ENCODE measurements at regions not wholly inside any gene's neighbourhood (a gene's known extent, or its start where the extent isn't known, plus 50 kb on each side); places are given as distances from the start of the nearest gene placed in this dataset.

DNA sequence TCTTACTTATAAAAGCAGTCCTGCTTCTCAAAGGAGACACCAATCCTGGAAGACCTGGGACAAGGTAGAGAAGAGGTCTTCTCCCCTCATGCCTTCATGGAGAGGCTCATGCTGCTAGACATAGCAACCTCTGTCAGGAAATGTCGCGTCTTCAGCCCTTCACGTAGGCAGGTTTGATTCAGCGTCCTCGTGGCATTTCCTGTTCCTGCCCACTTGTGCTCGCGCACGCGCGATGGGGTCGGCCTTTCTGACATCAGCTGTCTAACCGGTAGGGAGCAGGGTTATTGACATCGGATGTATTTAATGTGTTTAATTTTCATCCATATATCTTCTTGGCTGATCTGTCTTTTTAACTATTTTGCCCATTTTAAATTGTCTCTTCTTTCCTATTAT is 292.4 kb downstream of the THBS2 start:
- no peak for ATAC-seq
- no peak overlapping the region for H3K4me3 Mint-ChIP-seq
- intact Hi-C loops (cut with DNase I, micrococcal nuclease): no loop called here
- CTCF ChIA-PET: no interaction called here
- no peaks in the 10 kb centered on the region for H3K36me3 Mint-ChIP-seq (ENCODE audit: low read depth)
- no peak overlapping the region for H3K27ac Mint-ChIP-seq
- DNase-seq: no peak
- H3K27me3 Mint-ChIP-seq: peaks cover 5% of the 10 kb centered on the region
- POLR2A ChIA-PET: no interaction called here
- H3K4me1 Mint-ChIP-seq: peaks cover 4% of the 10 kb centered on the region
- no peaks in the 10 kb centered on the region for H3K9me3 Mint-ChIP-seq (ENCODE audit: low read depth)

DNA sequence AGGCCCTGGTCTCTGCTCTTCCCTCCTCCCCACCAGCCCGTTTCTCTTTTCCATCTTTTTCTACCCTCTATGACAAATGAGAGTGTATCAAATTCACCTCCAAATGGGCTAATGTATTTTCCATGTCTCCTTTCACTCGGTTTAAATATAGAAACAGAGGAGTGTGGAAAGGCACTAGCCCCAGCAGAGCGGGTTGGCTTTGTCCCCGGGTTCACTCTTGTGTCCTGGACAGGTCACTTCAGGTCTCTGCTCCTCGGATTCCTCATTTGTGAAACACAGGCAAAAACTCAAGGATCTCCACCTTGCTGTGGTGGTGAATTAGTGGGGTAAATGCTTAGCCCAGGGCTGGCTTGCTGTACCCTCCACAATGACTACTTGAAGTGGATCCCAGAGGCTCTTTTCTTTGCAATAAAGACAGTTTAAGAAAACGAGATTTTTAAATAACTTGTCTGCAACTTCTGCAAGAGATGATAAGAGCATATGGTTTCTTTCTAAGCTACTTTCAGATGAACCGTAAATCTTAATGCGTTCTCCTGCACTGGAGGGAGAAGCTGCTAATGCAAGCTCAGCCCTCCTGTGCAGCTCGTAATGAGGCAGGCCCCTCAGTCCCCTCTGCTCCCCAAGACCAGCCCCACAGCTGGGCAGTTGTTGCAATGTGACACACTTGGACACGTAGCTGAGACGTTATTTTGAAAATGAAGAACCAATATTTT is 292.9 kb downstream of the THBS2 start:
- Mint-ChIP-seq H3K27ac (no peak overlapping the region), H3K4me1 (peaks cover 4% of the 10 kb centered on the region), H3K36me3 (ENCODE audit: low read depth) (no peaks in the 10 kb centered on the region), H3K27me3 (peaks cover 5% of the 10 kb centered on the region), H3K4me3 (no peak overlapping the region), H3K9me3 (ENCODE audit: low read depth) (no peaks in the 10 kb centered on the region)
- no peak for DNase-seq
- intact Hi-C loops (cut with DNase I, micrococcal nuclease): no loop called here
- ChIA-PET CTCF (interaction anchor here (0.6 to 1.0 kb wide), 3 partner anchors 38 to 1127 kb away, joined by 3 to 4 read pairs (median 3); no protein-coding TSS in a partner anchor), POLR2A (no interaction called here)
- ATAC-seq: no peak

DNA sequence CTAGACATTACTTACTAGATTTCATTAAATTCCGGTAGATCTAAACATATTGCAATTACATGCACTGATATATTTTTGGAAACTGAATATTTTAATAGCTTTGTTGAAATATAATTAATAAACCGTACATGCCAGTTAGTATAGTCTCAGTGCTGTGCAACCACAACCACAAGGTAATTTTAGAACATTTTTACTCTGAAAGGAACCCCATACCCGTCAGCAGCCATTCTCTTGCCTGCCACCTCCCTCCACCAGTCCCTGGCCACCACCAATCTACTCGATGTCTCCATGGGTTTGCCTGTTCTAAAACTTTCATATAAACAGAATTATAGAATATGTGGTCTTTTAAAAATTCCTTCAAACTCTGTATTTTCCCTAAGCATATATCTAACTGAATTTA is 293.9 kb downstream of the THBS2 start:
- H3K4me3 Mint-ChIP-seq: no peak overlapping the region
- POLR2A ChIA-PET: no interaction called here
- ATAC-seq (no peak), DNase-seq (no peak)
- H3K9me3 Mint-ChIP-seq (ENCODE audit: low read depth): no peaks in the 10 kb centered on the region
- H3K27ac Mint-ChIP-seq: no peak overlapping the region
- H3K4me1 Mint-ChIP-seq: peaks cover 4% of the 10 kb centered on the region
- intact Hi-C loops (cut with DNase I, micrococcal nuclease): loop anchor here (5.0 kb wide), 1 partner anchor 1558 kb away; no protein-coding TSS in a partner anchor
- H3K27me3 Mint-ChIP-seq: peaks cover 8% of the 10 kb centered on the region
- no peaks in the 10 kb centered on the region for H3K36me3 Mint-ChIP-seq (ENCODE audit: low read depth)
- CTCF ChIA-PET: interaction anchor here (0.6 to 1.0 kb wide), 2 partner anchors 37 to 843 kb away, joined by 3 to 4 read pairs; no protein-coding TSS in a partner anchor

DNA sequence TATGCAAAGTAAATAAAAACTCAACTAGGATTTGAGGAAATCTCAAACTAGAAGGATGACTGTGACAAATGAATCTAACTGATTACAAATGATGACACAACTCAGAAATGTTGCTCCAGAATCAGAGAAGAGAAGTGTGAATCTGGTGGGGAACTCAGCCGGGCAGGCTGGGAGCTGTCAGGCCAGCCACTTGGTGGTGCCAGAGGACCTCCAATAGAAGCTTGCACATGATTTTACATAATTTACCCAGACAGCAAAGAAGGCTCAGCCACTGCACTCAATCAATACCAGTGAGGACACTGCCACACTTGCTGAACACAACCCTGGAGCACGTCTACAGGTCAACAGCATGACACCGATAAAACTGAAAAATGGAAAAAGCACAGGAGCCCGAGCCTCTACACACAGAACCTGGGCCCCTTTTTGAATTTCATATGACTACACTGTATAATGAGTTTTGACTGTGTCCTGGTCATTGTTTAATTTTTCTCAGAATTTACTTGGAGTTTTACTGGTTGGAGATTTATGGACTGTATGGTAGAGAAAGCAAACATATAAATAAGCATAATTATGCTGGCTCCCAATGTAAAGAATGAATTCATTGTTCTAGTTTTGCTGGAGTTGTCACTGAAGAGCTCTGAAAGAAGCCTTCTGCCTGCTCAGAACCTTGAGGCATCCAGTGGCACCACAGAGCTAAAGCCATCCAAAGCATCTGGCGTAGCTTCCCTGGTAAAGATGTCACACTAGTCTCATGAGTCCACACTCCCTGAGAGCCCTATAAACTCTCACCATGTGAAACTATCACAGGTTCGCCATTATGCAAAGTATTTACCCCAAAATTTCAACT is 296.5 kb downstream of the THBS2 start:
- intact Hi-C loops (cut with DNase I, micrococcal nuclease): loop anchor here (5.0 kb wide), 1 partner anchor 1560 kb away; no protein-coding TSS in a partner anchor
- H3K27me3 Mint-ChIP-seq: peaks cover 14% of the 10 kb centered on the region
- ChIA-PET CTCF (interaction anchor here (0.7 to 1.9 kb wide), 6 partner anchors 9 to 1574 kb away, joined by 3 to 6 read pairs (median 4); no protein-coding TSS in a partner anchor), POLR2A (no interaction called here)
- peaks cover 4% of the 10 kb centered on the region for H3K4me1 Mint-ChIP-seq
- no peaks in the 10 kb centered on the region for H3K9me3 Mint-ChIP-seq (ENCODE audit: low read depth)
- no peak overlapping the region for H3K27ac Mint-ChIP-seq
- peak; percentile 72 for DNase-seq
- no peaks in the 10 kb centered on the region for H3K36me3 Mint-ChIP-seq (ENCODE audit: low read depth)
- ATAC-seq: peak; percentile 78
- no peak overlapping the region for H3K4me3 Mint-ChIP-seq

DNA sequence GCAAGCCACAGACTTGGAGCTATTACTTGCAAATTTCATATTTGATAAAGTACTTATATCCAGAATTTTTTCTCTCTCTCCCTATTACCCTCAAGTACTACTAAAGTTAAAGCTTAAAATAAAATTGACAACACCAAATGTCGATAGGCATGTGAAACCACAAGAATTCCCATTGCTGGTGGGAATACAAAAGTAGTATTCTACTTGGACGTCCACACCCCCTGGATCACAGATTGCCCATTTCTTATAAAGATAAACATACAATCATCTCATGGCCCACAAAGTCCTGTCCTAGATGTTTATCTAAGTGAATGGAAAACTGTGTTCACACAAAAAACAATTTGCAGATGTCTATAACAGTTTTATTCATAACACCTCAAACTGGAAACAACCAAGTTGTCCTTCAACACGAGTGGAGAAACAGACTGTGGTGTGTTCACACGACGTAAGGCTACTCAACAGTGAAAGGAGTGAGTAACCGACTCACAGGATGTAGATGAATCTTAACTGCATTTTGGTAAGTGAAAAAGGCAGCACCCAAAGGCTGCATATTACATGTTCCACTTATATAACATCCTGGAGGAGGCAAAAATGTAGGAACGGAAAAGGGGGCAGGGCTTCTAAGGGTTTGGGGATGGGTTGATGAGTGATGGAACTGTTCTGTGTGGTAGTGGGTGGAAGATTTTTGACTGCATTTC is 297.4 kb downstream of the THBS2 start:
- intact Hi-C loops (cut with DNase I, micrococcal nuclease): loop anchor here (5.0 kb wide), 1 partner anchor 1561 kb away; no protein-coding TSS in a partner anchor
- peaks cover 4% of the 10 kb centered on the region for H3K4me1 Mint-ChIP-seq

DNA sequence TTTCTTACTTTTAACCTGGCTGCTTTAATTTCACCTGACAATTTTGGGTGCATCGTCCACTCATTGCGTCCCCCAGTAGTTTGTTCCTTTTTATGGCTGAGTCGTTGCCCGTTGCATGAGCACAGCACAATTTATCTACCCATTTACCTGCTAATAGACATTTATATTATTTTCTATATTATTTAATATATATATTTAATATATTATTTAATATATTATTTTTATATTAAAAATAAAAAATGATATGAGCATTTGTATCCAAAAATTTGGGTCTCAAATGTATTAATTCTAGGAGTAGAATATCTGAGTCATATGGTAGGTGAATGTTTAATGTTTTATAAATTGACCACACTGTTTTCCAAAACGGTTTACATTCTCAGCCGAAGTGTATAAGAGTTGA is 300.2 kb downstream of the THBS2 start:
- intact Hi-C loops (cut with DNase I, micrococcal nuclease): no loop called here
- ChIA-PET POLR2A (no interaction called here), CTCF (interaction anchor here (1.0 kb wide), 1 partner anchor 259 kb away, joined by 3 read pairs; no protein-coding TSS in a partner anchor)
- peaks cover 4% of the 10 kb centered on the region for H3K4me1 Mint-ChIP-seq
- H3K36me3 Mint-ChIP-seq (ENCODE audit: low read depth): no peaks in the 10 kb centered on the region
- H3K27ac Mint-ChIP-seq: no peak overlapping the region
- H3K9me3 Mint-ChIP-seq (ENCODE audit: low read depth): no peaks in the 10 kb centered on the region
- ATAC-seq (no peak), DNase-seq (no peak)
- H3K27me3 Mint-ChIP-seq: peaks cover 18% of the 10 kb centered on the region
- no peak overlapping the region for H3K4me3 Mint-ChIP-seq

More for the DNA sequence above, 297.4 kb downstream of the THBS2 start:
- peak; percentile 51 for ATAC-seq
- no peak overlapping the region for H3K4me3 Mint-ChIP-seq
- H3K27ac Mint-ChIP-seq: no peak overlapping the region
- no peaks in the 10 kb centered on the region for H3K36me3 Mint-ChIP-seq (ENCODE audit: low read depth)
- no peaks in the 10 kb centered on the region for H3K9me3 Mint-ChIP-seq (ENCODE audit: low read depth)
- no peak for DNase-seq
- peaks cover 14% of the 10 kb centered on the region for H3K27me3 Mint-ChIP-seq
- POLR2A ChIA-PET: no interaction called here
- CTCF ChIA-PET: interaction anchor here (0.7 to 1.9 kb wide), 5 partner anchors 23 to 1574 kb away, joined by 3 to 6 read pairs (median 4); no protein-coding TSS in a partner anchor

DNA sequence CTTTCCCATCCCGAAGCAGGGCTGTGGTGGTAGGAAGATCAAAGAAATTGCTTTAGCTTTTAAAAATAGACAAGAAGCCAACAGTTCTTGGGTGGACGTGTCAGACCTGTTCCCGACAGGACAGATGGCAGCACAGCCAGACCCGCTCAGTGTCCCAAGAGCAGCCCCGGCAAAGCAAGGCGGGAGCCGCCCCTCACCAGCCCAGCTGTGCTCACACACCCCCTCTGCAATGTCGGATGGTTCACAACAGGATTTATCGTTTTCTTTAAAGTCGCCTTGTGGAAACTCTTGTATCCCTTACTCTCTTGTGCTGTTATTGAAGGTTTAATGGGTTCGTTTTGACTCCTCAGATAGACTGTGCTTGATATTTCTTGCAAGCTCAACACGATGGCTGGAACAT is 302.4 kb downstream of the THBS2 start:
- no peak overlapping the region for H3K4me3 Mint-ChIP-seq
- CTCF ChIA-PET: no interaction called here
- DNase-seq: no peak
- no peak for ATAC-seq
- intact Hi-C loops (cut with DNase I, micrococcal nuclease): no loop called here
- POLR2A ChIA-PET: no interaction called here
- H3K4me1 Mint-ChIP-seq: no peaks in the 10 kb centered on the region
- H3K27ac Mint-ChIP-seq: no peak overlapping the region
- H3K9me3 Mint-ChIP-seq (ENCODE audit: low read depth): no peaks in the 10 kb centered on the region
- no peaks in the 10 kb centered on the region for H3K36me3 Mint-ChIP-seq (ENCODE audit: low read depth)
- H3K27me3 Mint-ChIP-seq: peaks cover 15% of the 10 kb centered on the region

DNA sequence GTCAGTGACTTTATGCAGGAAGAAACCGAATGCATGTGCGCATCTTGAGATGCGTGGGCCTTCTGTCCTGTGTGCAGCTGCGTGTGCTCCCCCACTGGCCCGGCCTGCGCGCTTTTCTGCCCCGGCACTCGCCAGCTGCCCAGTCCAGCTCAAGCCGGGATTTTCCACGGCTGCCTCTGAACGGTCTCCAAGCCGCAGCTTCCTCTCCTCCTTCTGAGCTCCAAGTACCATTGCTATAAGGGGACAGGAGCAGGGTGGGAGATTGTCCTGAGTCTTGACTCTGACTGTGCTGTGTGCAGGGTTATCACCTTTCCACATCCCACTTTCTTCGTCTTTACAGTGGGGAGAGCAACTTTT is 302.8 kb downstream of the THBS2 start:
- no peak for DNase-seq
- Mint-ChIP-seq H3K4me1 (no peaks in the 10 kb centered on the region), H3K36me3 (ENCODE audit: low read depth) (no peaks in the 10 kb centered on the region), H3K4me3 (no peak overlapping the region), H3K27me3 (peaks cover 15% of the 10 kb centered on the region), H3K27ac (no peak overlapping the region), H3K9me3 (ENCODE audit: low read depth) (no peaks in the 10 kb centered on the region)
- POLR2A ChIA-PET: no interaction called here
- no peak for ATAC-seq
- intact Hi-C loops (cut with DNase I, micrococcal nuclease): no loop called here
- CTCF ChIA-PET: no interaction called here

DNA sequence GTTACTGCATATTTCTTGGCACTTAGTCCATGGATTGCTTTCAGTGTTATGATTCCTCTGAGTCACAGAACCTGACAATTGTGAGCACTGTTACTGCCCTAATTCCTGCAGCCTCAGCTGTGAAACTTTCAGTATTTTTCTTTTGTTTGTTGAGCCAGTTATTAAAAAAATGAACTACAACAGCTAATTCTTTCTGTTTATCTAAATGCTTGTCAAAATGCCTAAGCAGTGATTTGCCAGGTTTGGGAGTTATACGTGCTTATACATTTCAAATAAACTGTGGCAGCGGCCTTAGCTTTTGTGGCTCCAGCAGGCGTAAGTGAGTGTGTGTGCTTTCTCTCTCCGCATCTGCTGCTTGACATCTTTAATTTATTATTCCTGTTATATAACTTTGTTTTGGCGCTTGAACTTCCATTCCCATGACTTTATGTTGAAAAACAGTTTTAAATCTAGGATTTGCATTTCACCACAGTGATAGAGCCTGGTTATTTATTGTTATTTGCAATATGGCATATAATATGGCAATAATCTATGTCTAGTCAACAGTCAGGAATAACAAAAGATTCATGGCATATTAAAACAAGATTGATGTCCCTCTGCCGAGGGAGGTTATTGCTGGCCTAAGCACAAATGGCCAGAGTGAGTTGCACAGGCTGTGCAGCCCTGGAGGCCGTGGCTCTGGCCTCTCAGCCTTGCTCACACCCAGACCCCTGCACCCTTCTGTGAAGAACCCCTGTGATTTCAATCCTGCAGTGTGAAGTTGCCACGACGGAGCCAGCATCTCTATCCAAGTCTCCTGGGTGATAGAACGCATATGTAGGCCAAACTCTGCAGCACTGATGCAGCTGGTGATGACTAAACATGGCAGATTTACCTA is 303.4 kb downstream of the THBS2 start:
- no peak overlapping the region for H3K4me3 Mint-ChIP-seq
- H3K9me3 Mint-ChIP-seq (ENCODE audit: low read depth): no peaks in the 10 kb centered on the region
- intact Hi-C loops (cut with DNase I, micrococcal nuclease): no loop called here
- H3K27me3 Mint-ChIP-seq: peaks cover 14% of the 10 kb centered on the region
- no peaks in the 10 kb centered on the region for H3K4me1 Mint-ChIP-seq
- CTCF ChIA-PET: interaction anchor here (1.0 kb wide), 1 partner anchor 112 kb away, joined by 3 read pairs; no protein-coding TSS in a partner anchor
- ATAC-seq (no peak), DNase-seq (no peak)
- H3K27ac Mint-ChIP-seq: no peak overlapping the region
- H3K36me3 Mint-ChIP-seq (ENCODE audit: low read depth): no peaks in the 10 kb centered on the region
- POLR2A ChIA-PET: no interaction called here

DNA sequence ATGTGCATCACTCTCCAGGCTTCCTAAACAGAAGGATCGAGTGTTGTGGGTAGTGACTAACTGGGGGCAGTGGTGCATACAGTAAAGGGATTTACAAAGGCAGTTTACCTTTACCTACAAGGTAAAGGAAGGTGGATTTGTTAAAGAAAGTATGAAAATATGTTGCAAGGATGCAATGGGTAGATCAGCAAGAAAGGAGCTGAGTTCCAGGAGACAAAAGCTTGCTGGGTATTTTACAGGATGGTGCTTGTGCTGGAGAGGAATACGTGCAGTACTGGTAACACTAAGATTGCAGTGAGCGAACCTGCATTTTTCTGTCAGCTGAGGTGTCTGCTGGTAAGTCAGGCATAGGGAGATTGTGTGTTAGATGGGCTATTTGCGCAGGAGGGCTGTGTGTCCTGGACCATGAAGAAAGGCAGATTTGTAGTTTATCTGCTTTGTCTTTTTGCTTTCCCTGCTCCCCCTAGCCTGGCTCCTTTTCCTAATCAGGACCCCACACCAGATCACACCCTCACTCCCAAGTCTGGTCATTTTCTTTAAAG is 304.6 kb downstream of the THBS2 start:
- intact Hi-C loops (cut with DNase I, micrococcal nuclease): no loop called here
- Mint-ChIP-seq H3K27me3 (peaks cover 11% of the 10 kb centered on the region), H3K4me3 (no peak overlapping the region), H3K27ac (no peak overlapping the region), H3K4me1 (no peaks in the 10 kb centered on the region), H3K9me3 (ENCODE audit: low read depth) (no peaks in the 10 kb centered on the region), H3K36me3 (ENCODE audit: low read depth) (no peaks in the 10 kb centered on the region)
- ATAC-seq (no peak), DNase-seq (no peak)
- ChIA-PET POLR2A (no interaction called here), CTCF (interaction anchor here (1.0 kb wide), 2 partner anchors 9 to 111 kb away, joined by 3 read pairs; no protein-coding TSS in a partner anchor)

All from activated CD4-positive, alpha-beta T cell treated with anti-CD3 and anti-CD28 coated beads for 36 hours (primary cell).